NCI-H1436 (cell line): ENCODE measurements at regions not wholly inside any gene's neighbourhood (a gene's known extent, or its start where the extent isn't known, plus 50 kb on each side); places are given as distances from the start of the nearest gene placed in this dataset.

Experiments
- DNase-seq: peaks from one replicate; lab custom pipeline; 2025; lab: John Stamatoyannopoulos, UW

- DNase-seq = no peak
Measured at GRCh38 chr11:119810478-119811232, 81.7 kb upstream of the NECTIN1 start.

- no peak for DNase-seq
Measured at GRCh38 chr11:119809346-119809745, 80.3 kb upstream of the NECTIN1 start.

DNA sequence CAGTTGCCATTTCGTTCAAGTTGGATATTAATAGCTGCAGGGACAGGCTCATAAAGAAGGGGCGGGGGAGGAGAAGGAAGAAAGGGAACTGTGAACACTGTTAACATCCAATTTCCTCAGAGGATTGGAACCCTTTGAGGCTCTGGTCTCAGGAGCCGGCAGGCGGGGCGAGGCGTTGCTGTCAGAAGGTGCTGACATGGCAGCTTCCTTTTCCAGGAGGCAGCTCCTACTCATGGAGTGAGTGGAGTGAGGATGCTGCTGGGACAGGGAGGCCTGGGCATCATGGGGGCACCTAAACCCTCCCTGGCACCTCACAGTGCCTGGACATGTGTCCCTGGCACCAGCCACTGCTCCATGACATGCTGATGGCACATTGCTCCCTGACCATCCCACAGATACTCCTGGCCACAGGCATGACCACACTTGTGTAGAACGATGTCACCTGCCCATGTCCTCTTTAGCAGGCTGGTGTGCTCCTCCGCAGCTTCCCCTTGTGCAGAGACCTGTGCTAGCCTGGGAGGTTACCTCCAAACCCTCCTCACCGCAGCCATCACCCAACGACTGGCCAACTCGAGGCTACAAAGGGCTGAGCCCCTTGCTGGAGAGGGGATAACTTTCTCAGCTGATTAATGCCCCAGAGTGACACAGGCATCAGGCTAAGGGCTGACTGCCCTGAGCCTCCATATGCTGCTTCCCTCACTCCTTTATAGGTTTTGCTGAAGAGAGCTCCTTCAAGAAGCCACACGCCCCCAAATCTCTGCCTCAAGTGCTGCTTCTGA is 79.6 kb upstream of the NECTIN1 start:
- no peak for DNase-seq

DNA sequence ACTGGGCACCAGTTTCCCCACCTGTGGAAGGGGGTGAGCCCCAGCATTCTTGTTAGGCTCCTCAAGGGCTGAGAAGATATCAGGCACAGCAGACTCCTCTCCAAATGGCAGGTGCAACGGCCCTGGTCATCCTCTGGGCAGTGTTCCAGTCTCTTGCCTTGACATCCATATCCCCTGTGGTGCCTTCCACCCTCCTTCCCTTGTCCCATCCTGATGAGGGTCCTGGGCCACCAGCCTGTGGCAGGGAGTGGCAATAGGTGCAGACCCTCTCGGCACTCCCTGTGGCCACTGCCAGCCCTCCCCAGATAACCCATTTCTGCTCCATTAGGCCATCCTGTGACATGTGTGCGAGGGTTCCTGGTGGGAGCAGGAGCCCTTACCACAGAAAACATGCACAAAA is 78.8 kb upstream of the NECTIN1 start:
- DNase-seq = no peak

DNA sequence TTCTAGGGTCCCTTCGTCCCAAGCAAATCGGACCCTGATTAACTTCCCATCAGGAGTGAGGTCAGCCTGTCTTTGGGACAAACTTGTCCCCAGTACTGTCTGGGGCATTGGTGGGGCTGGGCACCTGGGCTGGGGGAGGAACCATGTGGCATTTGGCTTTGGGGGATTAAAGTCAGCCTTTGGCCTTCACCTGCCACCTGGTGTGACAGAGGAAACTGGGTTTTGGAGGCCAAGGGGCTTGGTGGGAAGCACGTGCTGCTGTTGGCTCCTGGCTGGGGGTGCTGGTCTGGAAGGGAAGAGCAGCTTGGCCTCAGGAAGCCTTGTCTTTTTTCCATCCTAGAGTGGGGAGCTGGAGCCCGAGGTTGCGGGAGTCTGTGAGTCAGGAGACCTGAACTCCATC is 78.4 kb upstream of the NECTIN1 start:
- DNase-seq = no peak

GRCh38 chr11:119806064-119806915 is 77.3 kb upstream of the NECTIN1 start:
- no peak for DNase-seq

- no peak for DNase-seq
Measured at GRCh38 chr11:119805663-119806062, 76.7 kb upstream of the NECTIN1 start.

- DNase-seq = no peak
Measured at GRCh38 chr11:119804698-119805097, 75.7 kb upstream of the NECTIN1 start.

DNA sequence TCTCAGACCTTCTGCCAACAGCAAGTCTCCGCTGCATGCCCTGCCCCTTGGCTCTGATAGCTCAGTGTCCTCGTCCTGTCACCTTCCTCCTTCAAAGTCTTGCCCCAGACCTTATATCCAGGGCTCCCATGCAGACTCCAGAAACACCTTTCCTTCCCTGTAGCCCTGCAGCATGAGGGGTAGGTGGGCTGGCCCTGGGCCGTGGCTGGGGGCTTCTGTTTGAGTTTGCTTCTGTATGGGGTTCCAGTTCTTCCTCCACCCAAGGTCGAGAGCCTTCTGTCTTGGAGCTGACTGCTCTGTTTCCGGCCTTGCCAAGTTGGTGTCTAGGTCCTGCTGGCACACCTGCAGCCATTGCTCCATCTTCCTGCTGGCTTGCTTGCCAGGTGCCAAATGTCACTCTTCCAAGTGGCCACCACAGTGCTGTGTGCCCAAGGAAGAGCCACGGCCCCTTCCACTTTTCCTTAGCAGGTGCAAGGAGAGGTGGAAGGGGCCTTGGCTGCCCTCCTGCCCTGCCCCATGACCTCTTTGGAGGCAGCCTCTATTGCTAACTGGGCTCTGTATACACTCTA is 74.8 kb upstream of the NECTIN1 start:
- DNase-seq = no peak

DNA sequence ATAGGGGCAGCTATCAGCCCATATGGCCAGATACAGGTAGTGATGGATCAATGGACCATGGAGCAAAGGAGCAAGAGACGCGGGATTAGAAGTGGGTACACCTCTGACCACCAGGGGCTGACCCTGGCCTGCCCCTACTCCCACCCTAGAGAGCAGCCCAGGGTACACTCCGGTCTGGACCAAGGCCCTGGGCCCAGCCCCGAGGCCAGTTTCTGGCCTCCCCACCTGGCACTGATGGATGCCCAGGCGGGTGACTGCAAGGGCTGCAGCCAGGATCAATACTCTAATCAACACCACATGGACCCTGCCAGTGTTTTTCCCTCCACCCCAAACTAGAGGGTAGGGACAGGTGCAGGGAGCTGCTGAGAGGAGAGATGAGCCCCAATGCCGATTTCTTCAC is 74.1 kb upstream of the NECTIN1 start:
- DNase-seq = no peak

GRCh38 chr11:119802670-119803069 is 73.7 kb upstream of the NECTIN1 start:
- no peak for DNase-seq

DNA sequence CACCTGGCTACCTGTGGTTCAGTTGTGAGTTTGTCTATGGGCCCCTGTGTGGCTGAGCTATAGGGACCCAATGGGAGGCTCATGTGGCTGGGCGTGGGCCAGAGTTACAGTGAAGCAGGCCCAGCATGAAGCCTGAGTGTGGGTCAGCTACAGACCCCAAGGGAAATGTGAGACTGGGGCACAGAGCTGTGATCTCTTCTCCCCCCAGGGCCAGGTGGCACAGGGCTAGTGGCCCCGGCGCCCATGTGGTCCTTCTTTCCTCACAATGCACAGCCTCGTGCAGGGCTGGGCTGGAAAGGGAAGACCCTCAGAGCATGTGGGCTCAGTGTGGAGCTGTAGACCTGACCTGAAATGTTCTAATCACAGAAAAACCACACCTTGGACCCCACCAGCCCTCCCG is 71.6 kb upstream of the NECTIN1 start:
- no peak for DNase-seq

GRCh38 chr11:119800171-119800570 is 71.2 kb upstream of the NECTIN1 start:
- DNase-seq = no peak

- no peak for DNase-seq
Measured at GRCh38 chr11:119798656-119799055, 69.7 kb upstream of the NECTIN1 start.

- no peak for DNase-seq
Measured at GRCh38 chr11:119797736-119798135, 68.7 kb upstream of the NECTIN1 start.

- DNase-seq = no peak
Measured at GRCh38 chr11:119797123-119797611, 68.2 kb upstream of the NECTIN1 start.

- DNase-seq = no peak
Measured at GRCh38 chr11:119796363-119797060, 67.5 kb upstream of the NECTIN1 start.

GRCh38 chr11:119795690-119796089 is 66.7 kb upstream of the NECTIN1 start:
- no peak for DNase-seq

DNA sequence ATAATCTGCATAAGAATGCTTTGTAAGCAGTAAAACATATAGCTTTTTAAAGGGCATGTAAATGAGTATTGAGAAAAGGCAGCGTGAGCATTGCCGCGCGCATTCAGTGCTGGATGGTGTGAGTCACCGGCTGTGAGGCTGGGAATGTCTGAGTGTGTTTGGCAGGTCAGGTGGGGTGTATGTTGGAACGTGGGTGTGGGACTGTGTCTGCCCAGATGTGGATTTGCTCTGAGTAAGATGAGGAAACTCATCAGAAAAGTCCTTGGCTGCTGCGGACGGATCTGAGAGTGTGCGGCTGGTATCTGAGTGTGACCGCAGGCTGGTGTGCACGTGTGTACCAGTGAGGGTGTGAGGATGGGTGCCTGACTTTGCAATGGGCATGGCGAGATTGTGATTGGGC is 66.2 kb upstream of the NECTIN1 start:
- no peak for DNase-seq

DNA sequence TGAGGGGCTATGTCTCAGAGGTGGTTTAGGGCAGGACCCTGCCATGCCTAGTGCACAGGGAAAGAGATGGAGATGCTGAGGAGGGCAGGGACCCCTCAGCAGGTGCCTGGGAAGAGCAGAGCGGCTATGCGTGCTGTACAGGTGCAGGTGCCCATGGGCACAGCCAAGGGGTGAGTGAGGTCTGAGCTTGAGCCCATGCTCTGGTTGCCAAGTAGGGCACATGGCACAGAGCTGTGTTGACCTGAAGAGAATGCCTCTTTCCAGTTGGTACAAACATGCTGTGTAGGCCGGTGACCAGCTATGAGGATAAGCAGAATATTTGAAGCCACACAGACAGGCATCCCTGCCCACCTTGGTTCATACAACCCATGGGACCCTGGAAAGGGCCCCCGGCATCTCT is 65.8 kb upstream of the NECTIN1 start:
- DNase-seq = no peak

- DNase-seq = no peak
Measured at GRCh38 chr11:119794141-119794665, 65.2 kb upstream of the NECTIN1 start.
